BLaER1 (cell line): ENCODE measurements at regions not wholly inside any gene's neighbourhood (a gene's known extent, or its start where the extent isn't known, plus 50 kb on each side); places are given as distances from the start of the nearest gene placed in this dataset.
A peak's percentile ranks its signal among the peaks of the same experiment; 100 is the strongest.

Experiments
- H3K27ac ChIP-seq: shearing (Covaris generic); formaldehyde crosslinking; 2 replicates; pipeline ENCODE4 v1.8.1; 2022
- H3K27me3 ChIP-seq: shearing (Covaris generic); formaldehyde crosslinking; 2 replicates; pipeline ENCODE4 v1.8.1; 2022
- H3K36me3 ChIP-seq: shearing (Covaris generic); formaldehyde crosslinking; 2 replicates; pipeline ENCODE4 v1.8.1; 2022
- H3K4me1 ChIP-seq: shearing (Covaris generic); formaldehyde crosslinking; 2 replicates; pipeline ENCODE4 v1.8.1; 2022
- H3K4me2 ChIP-seq: shearing (Covaris generic); formaldehyde crosslinking; 2 replicates; pipeline ENCODE4 v1.8.1; 2022
- H3K4me3 ChIP-seq: shearing (Covaris generic); formaldehyde crosslinking; 2 replicates; pipeline ENCODE4 v1.8.1; 2022
- H3K9ac ChIP-seq: shearing (Covaris generic); formaldehyde crosslinking; 2 replicates; pipeline ENCODE4 v1.8.1; 2022
- H3K9me3 ChIP-seq: shearing (Covaris generic); formaldehyde crosslinking; 2 replicates; pipeline ENCODE4 v1.8.1; 2022
- H4K20me1 ChIP-seq: shearing (Covaris generic); formaldehyde crosslinking; 2 replicates; pipeline ENCODE4 v1.8.1; 2022
- Cebpa-rat ChIP-seq: shearing (Covaris generic); IDR thresholded peaks from 2 replicates; pipeline ENCODE4 v1.8.1; 2022

- Histone ChIP-seq H3K27ac (no peak overlapping the region), H3K36me3 (no peaks in the 10 kb centered on the region), H3K4me1 (peaks cover 4% of the 10 kb centered on the region; the same call in 1 of the 2 replicates), H3K4me3 (no peak overlapping the region), H3K27me3 (no peaks in the 10 kb centered on the region), H3K9ac (no peak overlapping the region), H4K20me1 (no peaks in the 10 kb centered on the region), H3K4me2 (no peak overlapping the region), H3K9me3 (peaks cover 17% of the 10 kb centered on the region)
- no peak for TF ChIP-seq Cebpa-rat
These were observed 204.0 kb upstream of the MYLIP start for GRCh38 chr6:15924893-15925292.

- Histone ChIP-seq H3K9me3 (no peaks in the 10 kb centered on the region), H3K4me2 (no peak overlapping the region), H4K20me1 (no peaks in the 10 kb centered on the region), H3K27me3 (no peaks in the 10 kb centered on the region), H3K27ac (no peak overlapping the region), H3K4me1 (peaks cover 4% of the 10 kb centered on the region; the same call in 1 of the 2 replicates), H3K4me3 (no peak overlapping the region), H3K36me3 (no peaks in the 10 kb centered on the region), H3K9ac (no peak overlapping the region)
- no peak for TF ChIP-seq Cebpa-rat
These were observed 206.2 kb upstream of the MYLIP start for GRCh38 chr6:15922510-15923250.

- Histone ChIP-seq H3K27ac (no peak overlapping the region), H3K4me1 (peaks cover under 1% of the 10 kb centered on the region; the same call in 1 of the 2 replicates), H3K4me2 (no peak overlapping the region), H3K36me3 (no peaks in the 10 kb centered on the region), H3K9me3 (no peaks in the 10 kb centered on the region), H4K20me1 (no peaks in the 10 kb centered on the region), H3K9ac (no peak overlapping the region), H3K27me3 (no peaks in the 10 kb centered on the region), H3K4me3 (no peak overlapping the region)
- TF ChIP-seq Cebpa-rat: no peak
These were observed 207.6 kb upstream of the MYLIP start for GRCh38 chr6:15921243-15921642.

GRCh38 chr6:15916581-15916980 lies 212.3 kb upstream of the MYLIP start:
- H3K9me3 ChIP-seq: no peaks in the 10 kb centered on the region
- H3K27ac ChIP-seq: no peak overlapping the region
- no peak overlapping the region for H3K4me3 ChIP-seq
- H3K4me1 ChIP-seq: peaks cover 9% of the 10 kb centered on the region; the same call in 1 of the 2 replicates
- H3K27me3 ChIP-seq: no peaks in the 10 kb centered on the region
- H3K36me3 ChIP-seq: no peaks in the 10 kb centered on the region
- no peak overlapping the region for H3K4me2 ChIP-seq
- no peak overlapping the region for H3K9ac ChIP-seq
- no peaks in the 10 kb centered on the region for H4K20me1 ChIP-seq
- TF ChIP-seq Cebpa-rat: no peak

GRCh38 chr6:15915508-15916178 lies 213.2 kb upstream of the MYLIP start:
- Histone ChIP-seq H3K9me3 (no peaks in the 10 kb centered on the region), H3K9ac (no peak overlapping the region), H3K27ac (no peak overlapping the region), H4K20me1 (no peaks in the 10 kb centered on the region), H3K4me3 (no peak overlapping the region), H3K4me1 (peaks cover 9% of the 10 kb centered on the region; the same call in 1 of the 2 replicates), H3K4me2 (peak overlapping the region; percentile 12; the same call in 1 of the 2 replicates), H3K27me3 (no peaks in the 10 kb centered on the region), H3K36me3 (no peaks in the 10 kb centered on the region)
- no peak for TF ChIP-seq Cebpa-rat

- H3K27me3 ChIP-seq: no peaks in the 10 kb centered on the region
- no peak overlapping the region for H3K4me3 ChIP-seq
- no peaks in the 10 kb centered on the region for H3K9me3 ChIP-seq
- H3K4me2 ChIP-seq: no peak overlapping the region
- H3K4me1 ChIP-seq: peaks cover 9% of the 10 kb centered on the region; the same call in 1 of the 2 replicates
- no peaks in the 10 kb centered on the region for H4K20me1 ChIP-seq
- no peak overlapping the region for H3K27ac ChIP-seq
- no peak for TF ChIP-seq Cebpa-rat
- H3K9ac ChIP-seq: no peak overlapping the region
- no peaks in the 10 kb centered on the region for H3K36me3 ChIP-seq
These were observed 214.3 kb upstream of the MYLIP start for GRCh38 chr6:15914553-15914952.

- H4K20me1 ChIP-seq: no peaks in the 10 kb centered on the region
- no peak overlapping the region for H3K27ac ChIP-seq
- no peak overlapping the region for H3K9ac ChIP-seq
- H3K36me3 ChIP-seq: no peaks in the 10 kb centered on the region
- peaks cover 12% of the 10 kb centered on the region; the same call in 1 of the 2 replicates for H3K4me1 ChIP-seq
- no peaks in the 10 kb centered on the region for H3K27me3 ChIP-seq
- no peaks in the 10 kb centered on the region for H3K9me3 ChIP-seq
- no peak for TF ChIP-seq Cebpa-rat
- no peak overlapping the region for H3K4me3 ChIP-seq
- no peak overlapping the region for H3K4me2 ChIP-seq
These were observed 215.3 kb upstream of the MYLIP start for GRCh38 chr6:15913573-15913972.

GRCh38 chr6:15912505-15913400 lies 216.1 kb upstream of the MYLIP start:
- H3K9ac ChIP-seq: no peak overlapping the region
- H3K27me3 ChIP-seq: no peaks in the 10 kb centered on the region
- TF ChIP-seq Cebpa-rat: no peak
- H3K9me3 ChIP-seq: no peaks in the 10 kb centered on the region
- no peaks in the 10 kb centered on the region for H4K20me1 ChIP-seq
- no peak overlapping the region for H3K4me3 ChIP-seq
- no peak overlapping the region for H3K27ac ChIP-seq
- H3K4me1 ChIP-seq: peaks cover 18% of the 10 kb centered on the region; the same call in 1 of the 2 replicates
- no peak overlapping the region for H3K4me2 ChIP-seq
- H3K36me3 ChIP-seq: no peaks in the 10 kb centered on the region

- no peak for TF ChIP-seq Cebpa-rat
- no peaks in the 10 kb centered on the region for H4K20me1 ChIP-seq
- no peak overlapping the region for H3K9ac ChIP-seq
- H3K27me3 ChIP-seq: no peaks in the 10 kb centered on the region
- H3K4me1 ChIP-seq: peaks cover 26% of the 10 kb centered on the region; the same call in 1 of the 2 replicates
- H3K27ac ChIP-seq: no peak overlapping the region
- no peak overlapping the region for H3K4me3 ChIP-seq
- H3K9me3 ChIP-seq: no peaks in the 10 kb centered on the region
- no peaks in the 10 kb centered on the region for H3K36me3 ChIP-seq
- no peak overlapping the region for H3K4me2 ChIP-seq
These were observed 217.0 kb upstream of the MYLIP start for GRCh38 chr6:15911753-15912504.
